ENCODE measurements at regions not wholly inside any gene's neighbourhood (a gene's known extent, or its start where the extent isn't known, plus 50 kb on each side); places are given as distances from the start of the nearest gene placed in this dataset.

- no peak for TF ChIP-seq EZH2phosphoT487 (IDR thresholded peaks at IDR 0.05; ENCODE audit: borderline replicate concordance)
- no peak for TF ChIP-seq CTCF (conservative IDR thresholded peaks at IDR 0.05; ENCODE audit: low read length)
- Histone ChIP-seq H2AFZ (ENCODE audit: low read length) (no peak overlapping the region), H3K79me2 (ENCODE audit: insufficient read depth, low read length) (no peaks in the 10 kb centered on the region), H3K9me3 (ENCODE audit: insufficient read depth, low read depth, low read length) (no peaks in the 10 kb centered on the region), H3K9ac (ENCODE audit: low read depth, low read length, poor library complexity, severe bottlenecking) (no peak overlapping the region), H3K36me3 (ENCODE audit: insufficient read depth, low read length) (no peaks in the 10 kb centered on the region), H3F3A (ENCODE audit: low read depth) (no peaks in the 10 kb centered on the region), H3K4me2 (ENCODE audit: low read depth, low read length, poor library complexity, severe bottlenecking) (no peak overlapping the region), H3K27me3 (ENCODE audit: insufficient read depth, low read length, poor library complexity, severe bottlenecking) (no peaks in the 10 kb centered on the region), H4K20me1 (ENCODE audit: insufficient read depth, low read length, poor library complexity, severe bottlenecking) (no peaks in the 10 kb centered on the region), H3K4me3 (ENCODE audit: low read length, poor library complexity, severe bottlenecking) (no peak overlapping the region), H3K9me2 (replicated peaks; ENCODE audit: low read depth, low read length) (no peaks in the 10 kb centered on the region), H3K4me1 (ENCODE audit: insufficient read depth, low read length, poor library complexity, severe bottlenecking) (no peaks in the 10 kb centered on the region)
These were observed 208.6 kb upstream of the APCDD1 start for GRCh38 chr18:10245846-10246175.

- no peak overlapping the region for H3K4me3 ChIP-seq (ENCODE audit: low read length, poor library complexity, severe bottlenecking)
- no peaks in the 10 kb centered on the region for H3K4me1 ChIP-seq (ENCODE audit: insufficient read depth, low read length, poor library complexity, severe bottlenecking)
- H3K9ac ChIP-seq (ENCODE audit: low read depth, low read length, poor library complexity, severe bottlenecking): no peak overlapping the region
- no peak overlapping the region for H2AFZ ChIP-seq (ENCODE audit: low read length)
- no peaks in the 10 kb centered on the region for H3K9me2 ChIP-seq (replicated peaks; ENCODE audit: low read depth, low read length)
- no peaks in the 10 kb centered on the region for H3K79me2 ChIP-seq (ENCODE audit: insufficient read depth, low read length)
- H3K4me2 ChIP-seq (ENCODE audit: low read depth, low read length, poor library complexity, severe bottlenecking): no peak overlapping the region
- no peaks in the 10 kb centered on the region for H3K27me3 ChIP-seq (ENCODE audit: insufficient read depth, low read length, poor library complexity, severe bottlenecking)
- no peak for TF ChIP-seq EZH2phosphoT487 (IDR thresholded peaks at IDR 0.05; ENCODE audit: borderline replicate concordance)
- no peak for TF ChIP-seq CTCF (conservative IDR thresholded peaks at IDR 0.05; ENCODE audit: low read length)
- H4K20me1 ChIP-seq (ENCODE audit: insufficient read depth, low read length, poor library complexity, severe bottlenecking): no peaks in the 10 kb centered on the region
- no peaks in the 10 kb centered on the region for H3K9me3 ChIP-seq (ENCODE audit: insufficient read depth, low read depth, low read length)
- H3F3A ChIP-seq (ENCODE audit: low read depth): no peaks in the 10 kb centered on the region
- no peaks in the 10 kb centered on the region for H3K36me3 ChIP-seq (ENCODE audit: insufficient read depth, low read length)
These were observed 207.3 kb upstream of the APCDD1 start for GRCh38 chr18:10247021-10247741.

GRCh38 chr18:10247742-10248082, 206.7 kb upstream of the APCDD1 start:
- Histone ChIP-seq H2AFZ (ENCODE audit: low read length) (no peak overlapping the region), H3F3A (ENCODE audit: low read depth) (no peaks in the 10 kb centered on the region), H4K20me1 (ENCODE audit: insufficient read depth, low read length, poor library complexity, severe bottlenecking) (no peaks in the 10 kb centered on the region), H3K9me3 (ENCODE audit: insufficient read depth, low read depth, low read length) (no peaks in the 10 kb centered on the region), H3K79me2 (ENCODE audit: insufficient read depth, low read length) (no peaks in the 10 kb centered on the region), H3K9me2 (replicated peaks; ENCODE audit: low read depth, low read length) (no peaks in the 10 kb centered on the region), H3K4me1 (ENCODE audit: insufficient read depth, low read length, poor library complexity, severe bottlenecking) (no peaks in the 10 kb centered on the region), H3K4me3 (ENCODE audit: low read length, poor library complexity, severe bottlenecking) (no peak overlapping the region), H3K36me3 (ENCODE audit: insufficient read depth, low read length) (no peaks in the 10 kb centered on the region), H3K27me3 (ENCODE audit: insufficient read depth, low read length, poor library complexity, severe bottlenecking) (no peaks in the 10 kb centered on the region), H3K4me2 (ENCODE audit: low read depth, low read length, poor library complexity, severe bottlenecking) (no peak overlapping the region), H3K9ac (ENCODE audit: low read depth, low read length, poor library complexity, severe bottlenecking) (no peak overlapping the region)
- TF ChIP-seq EZH2phosphoT487 (IDR thresholded peaks at IDR 0.05; ENCODE audit: borderline replicate concordance) (no peak), CTCF (conservative IDR thresholded peaks at IDR 0.05; ENCODE audit: low read length) (no peak)
